ENCODE measurements at regions not wholly inside any gene's neighbourhood (a gene's known extent, or its start where the extent isn't known, plus 50 kb on each side); places are given as distances from the start of the nearest gene placed in this dataset.

- H3K36me3 ChIP-seq (ENCODE audit: control insufficient read depth in 2 of 2, extremely low read depth in 1 of 2, insufficient read depth in 2 of 2, low read length in 2 of 2): no peaks in the 10 kb centered on the region
- no peaks in the 10 kb centered on the region for H4K20me1 ChIP-seq (replicated peaks; ENCODE audit: control insufficient read depth, extremely low read depth, insufficient read depth, low read length)
- H3K27ac ChIP-seq (ENCODE audit: insufficient read depth, low read depth, low read length): no peak overlapping the region
- no peaks in the 10 kb centered on the region for H3K4me1 ChIP-seq (ENCODE audit: control insufficient read depth, extremely low read depth, insufficient read depth, low read length)
- DNase-seq (ENCODE audit: low read depth, low spot score): no peak
- no TSS peak for BruUV-seq (replicated peaks)
- dilution Hi-C loops (cut with MboI; ENCODE audit: extremely low pct_ligation_motif_present, low sequenced_read_pairs): no loop called here
- TF ChIP-seq, protein P1, sequence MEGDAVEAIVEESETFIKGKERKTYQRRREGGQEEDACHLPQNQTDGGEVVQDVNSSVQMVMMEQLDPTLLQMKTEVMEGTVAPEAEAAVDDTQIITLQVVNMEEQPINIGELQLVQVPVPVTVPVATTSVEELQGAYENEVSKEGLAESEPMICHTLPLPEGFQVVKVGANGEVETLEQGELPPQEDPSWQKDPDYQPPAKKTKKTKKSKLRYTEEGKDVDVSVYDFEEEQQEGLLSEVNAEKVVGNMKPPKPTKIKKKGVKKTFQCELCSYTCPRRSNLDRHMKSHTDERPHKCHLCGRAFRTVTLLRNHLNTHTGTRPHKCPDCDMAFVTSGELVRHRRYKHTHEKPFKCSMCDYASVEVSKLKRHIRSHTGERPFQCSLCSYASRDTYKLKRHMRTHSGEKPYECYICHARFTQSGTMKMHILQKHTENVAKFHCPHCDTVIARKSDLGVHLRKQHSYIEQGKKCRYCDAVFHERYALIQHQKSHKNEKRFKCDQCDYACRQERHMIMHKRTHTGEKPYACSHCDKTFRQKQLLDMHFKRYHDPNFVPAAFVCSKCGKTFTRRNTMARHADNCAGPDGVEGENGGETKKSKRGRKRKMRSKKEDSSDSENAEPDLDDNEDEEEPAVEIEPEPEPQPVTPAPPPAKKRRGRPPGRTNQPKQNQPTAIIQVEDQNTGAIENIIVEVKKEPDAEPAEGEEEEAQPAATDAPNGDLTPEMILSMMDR (IDR thresholded peaks at IDR 0.05; ENCODE audit: extremely low read depth in 1 of 2, insufficient read depth in 1 of 2, low read depth in 1 of 2, low read length in 2 of 2): no peak
- TF ChIP-seq, protein P2, sequence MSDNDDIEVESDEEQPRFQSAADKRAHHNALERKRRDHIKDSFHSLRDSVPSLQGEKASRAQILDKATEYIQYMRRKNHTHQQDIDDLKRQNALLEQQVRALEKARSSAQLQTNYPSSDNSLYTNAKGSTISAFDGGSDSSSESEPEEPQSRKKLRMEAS (IDR thresholded peaks at IDR 0.05; ENCODE audit: insufficient read depth, insufficient read length): no peak
- TF ChIP-seq POLR2A (IDR thresholded peaks at IDR 0.05; ENCODE audit: low read depth, low read length) (no peak), JUN (IDR thresholded peaks at IDR 0.05; ENCODE audit: borderline replicate concordance, insufficient read depth, insufficient read length, low read depth) (no peak), POLR2AphosphoS5 (IDR thresholded peaks at IDR 0.05; ENCODE audit: insufficient read depth, low read depth, low read length) (no peak), FOS (IDR thresholded peaks at IDR 0.05; ENCODE audit: borderline replicate concordance, insufficient read depth, low read length) (no peak), MYC (IDR thresholded peaks at IDR 0.05; ENCODE audit: low read depth, low read length) (no peak), EZH2 (IDR thresholded peaks at IDR 0.05; ENCODE audit: borderline replicate concordance, low read depth, low read length, severe bottlenecking) (no peak)
- POLR2A ChIA-PET: no interaction called here
- H2AFZ ChIP-seq (ENCODE audit: low read depth, low read length): no peak overlapping the region
- intact Hi-C loops (cut with micrococcal nuclease): no loop called here
- peaks cover 2% of the 10 kb centered on the region for H3K9me3 ChIP-seq (replicated peaks; ENCODE audit: control insufficient read depth, insufficient read depth, low read length)
- H3K4me3 ChIP-seq (replicated peaks in 1 of 3; ENCODE audit: insufficient read depth in 1 of 3, low read depth in 1 of 3, low read length in 3 of 3): no peak overlapping the region
- no peaks in the 10 kb centered on the region for H3K9me1 ChIP-seq (replicated peaks; ENCODE audit: control insufficient read depth, extremely low read depth, insufficient read depth, low read length)
- H3K4me2 ChIP-seq (ENCODE audit: insufficient read depth, low read length): no peak overlapping the region
- H3K27me3 ChIP-seq (ENCODE audit: control insufficient read depth in 2 of 2, insufficient read depth in 2 of 2, low read length in 2 of 2): no peaks in the 10 kb centered on the region
- FAIRE-seq: no peak
- no peak overlapping the region for H3K9ac ChIP-seq (replicated peaks; ENCODE audit: extremely low read depth, insufficient read depth, low read length)
- H3K79me2 ChIP-seq (ENCODE audit: control insufficient read depth, insufficient read depth, low read length): no peaks in the 10 kb centered on the region
- CTCF ChIA-PET: no interaction called here
Measured at GRCh38 chr2:42867093-42868065, 75.0 kb upstream of the HAAO start.

Measured in endothelial cell of umbilical vein (primary cell).